ENCODE measurements at regions not wholly inside any gene's neighbourhood (a gene's known extent, or its start where the extent isn't known, plus 50 kb on each side); places are given as distances from the start of the nearest gene placed in this dataset.

- no peaks in the 10 kb centered on the region for H3K9me3 Mint-ChIP-seq
These were observed 55.7 kb downstream of the TIGD2 start for GRCh38 chr4:89166971-89167475.

DNA sequence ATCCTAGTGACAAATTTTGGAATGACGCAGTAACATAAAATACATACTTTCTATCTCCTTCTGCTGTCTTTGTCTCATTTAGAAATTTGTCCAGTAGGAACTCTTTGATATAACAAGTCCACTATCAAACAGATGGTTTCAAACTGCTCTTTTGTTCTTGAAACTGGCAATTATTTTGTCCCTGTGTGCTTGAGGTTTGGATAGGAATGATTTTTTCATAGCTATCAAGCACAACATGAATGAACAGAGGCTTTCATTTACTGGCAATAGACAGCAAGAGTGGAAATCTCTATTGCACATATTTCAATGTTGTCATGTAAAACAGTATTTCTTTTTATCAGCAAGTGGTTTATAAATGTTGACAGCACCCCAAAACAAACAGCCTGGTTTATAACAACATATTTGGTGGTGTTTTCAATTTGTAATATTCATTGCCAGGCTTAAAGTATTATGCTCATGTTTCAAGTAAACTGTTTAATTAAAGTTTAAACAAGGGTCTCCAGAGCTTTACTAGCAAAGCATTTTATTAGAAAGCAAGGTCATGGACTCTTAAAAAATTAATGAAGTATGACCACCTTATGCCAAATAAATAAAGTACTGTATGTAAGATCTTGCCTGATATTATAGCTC, 60.0 kb downstream of the TIGD2 start:
- Mint-ChIP-seq H3K36me3 (ENCODE audit: low read depth) (no peaks in the 10 kb centered on the region), H3K9me3 (no peaks in the 10 kb centered on the region), H3K27ac (no peak overlapping the region), H3K4me3 (no peak overlapping the region), H3K4me1 (no peaks in the 10 kb centered on the region), H3K27me3 (peaks cover 13% of the 10 kb centered on the region)
- ATAC-seq (replicated peaks) = no peak

More at GRCh38 chr4:89166971-89167475, 55.7 kb downstream of the TIGD2 start:
- H3K4me3 Mint-ChIP-seq = no peak overlapping the region
- ATAC-seq (replicated peaks) = no peak
- H3K4me1 Mint-ChIP-seq = no peaks in the 10 kb centered on the region
- no peaks in the 10 kb centered on the region for H3K36me3 Mint-ChIP-seq (ENCODE audit: low read depth)
- H3K27ac Mint-ChIP-seq = no peak overlapping the region
- H3K27me3 Mint-ChIP-seq = peaks cover 9% of the 10 kb centered on the region

- Mint-ChIP-seq H3K27me3 (peaks cover 11% of the 10 kb centered on the region), H3K4me1 (no peaks in the 10 kb centered on the region), H3K27ac (no peak overlapping the region), H3K4me3 (no peak overlapping the region), H3K36me3 (ENCODE audit: low read depth) (no peaks in the 10 kb centered on the region), H3K9me3 (no peaks in the 10 kb centered on the region)
- no peak for ATAC-seq (replicated peaks)
These were observed 61.5 kb downstream of the TIGD2 start for GRCh38 chr4:89172865-89173264.

DNA sequence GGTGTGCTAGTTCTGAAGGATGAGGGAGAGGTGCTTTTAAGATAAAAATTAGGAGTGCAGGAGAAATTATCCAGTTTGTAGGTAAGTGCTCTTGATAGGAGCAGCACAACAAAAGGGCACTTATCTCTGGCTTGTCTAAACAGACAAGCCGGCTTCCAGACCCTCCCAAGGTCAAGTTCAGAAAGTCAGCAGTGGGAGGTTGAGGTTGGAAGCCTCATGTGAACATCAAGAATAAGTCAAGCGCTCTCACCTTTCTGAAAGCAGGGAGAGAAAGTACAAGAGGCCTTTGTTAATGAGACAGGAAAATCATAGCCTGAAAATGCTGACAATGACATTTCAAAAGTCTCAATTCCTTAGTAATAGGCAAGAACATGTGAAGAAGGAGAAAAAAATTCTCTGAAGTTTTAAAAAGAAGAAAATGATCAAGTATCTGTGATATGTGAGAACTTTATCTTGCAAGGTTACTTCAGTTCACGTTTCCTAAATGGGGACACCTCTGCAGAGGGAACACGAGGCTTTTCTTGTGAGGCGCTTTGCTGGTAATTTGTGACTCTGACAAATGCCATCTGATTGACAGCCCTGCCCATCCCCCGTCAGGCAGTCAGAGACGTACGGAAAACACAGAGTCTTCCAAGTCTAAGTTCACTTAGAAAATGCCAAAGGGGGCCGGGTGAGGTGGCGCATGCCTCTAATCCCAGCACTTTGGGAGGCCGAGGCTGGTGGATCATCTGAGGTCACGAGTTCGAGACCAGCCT, 62.2 kb downstream of the TIGD2 start:
- H3K36me3 Mint-ChIP-seq (ENCODE audit: low read depth) = no peaks in the 10 kb centered on the region
- ATAC-seq (replicated peaks) = no peak
- H3K4me3 Mint-ChIP-seq = no peak overlapping the region
- peaks cover 11% of the 10 kb centered on the region for H3K27me3 Mint-ChIP-seq
- no peak overlapping the region for H3K27ac Mint-ChIP-seq
- no peaks in the 10 kb centered on the region for H3K4me1 Mint-ChIP-seq
- H3K9me3 Mint-ChIP-seq = no peaks in the 10 kb centered on the region

GRCh38 chr4:89174784-89175183, 63.5 kb downstream of the TIGD2 start:
- Mint-ChIP-seq H3K4me3 (no peak overlapping the region), H3K27me3 (peaks cover 11% of the 10 kb centered on the region), H3K9me3 (no peaks in the 10 kb centered on the region), H3K27ac (no peak overlapping the region), H3K36me3 (ENCODE audit: low read depth) (no peaks in the 10 kb centered on the region), H3K4me1 (no peaks in the 10 kb centered on the region)
- ATAC-seq (replicated peaks) = no peak

DNA sequence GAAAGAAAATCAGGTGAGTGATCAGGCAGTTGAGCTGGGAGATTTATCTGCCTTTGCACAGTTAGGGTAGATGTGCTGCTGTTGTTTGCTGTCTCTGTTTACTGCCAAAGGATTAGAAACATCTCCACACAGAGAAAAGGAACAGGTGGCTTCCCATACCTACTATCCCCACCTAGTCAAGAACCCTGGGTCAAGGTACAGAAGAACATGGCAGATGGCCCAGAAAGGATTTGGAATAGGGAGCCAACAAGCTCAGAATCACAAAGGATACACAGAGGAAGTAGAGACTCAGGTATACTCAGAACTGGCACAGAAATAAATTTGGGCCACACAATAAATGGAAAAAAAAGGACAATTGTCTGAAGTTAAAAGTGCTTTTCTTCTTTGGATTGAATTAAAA, 64.3 kb downstream of the TIGD2 start:
- Mint-ChIP-seq H3K27me3 (peaks cover 11% of the 10 kb centered on the region), H3K9me3 (no peaks in the 10 kb centered on the region), H3K4me3 (no peak overlapping the region), H3K36me3 (ENCODE audit: low read depth) (no peaks in the 10 kb centered on the region), H3K4me1 (no peaks in the 10 kb centered on the region), H3K27ac (no peak overlapping the region)
- no peak for ATAC-seq (replicated peaks)

- ATAC-seq (replicated peaks) = peak; percentile 34
- Mint-ChIP-seq H3K4me1 (no peaks in the 10 kb centered on the region), H3K36me3 (ENCODE audit: low read depth) (no peaks in the 10 kb centered on the region), H3K27me3 (peaks cover 6% of the 10 kb centered on the region), H3K9me3 (no peaks in the 10 kb centered on the region), H3K27ac (no peak overlapping the region), H3K4me3 (no peak overlapping the region)
These were observed 66.5 kb downstream of the TIGD2 start for GRCh38 chr4:89177807-89178206.

DNA sequence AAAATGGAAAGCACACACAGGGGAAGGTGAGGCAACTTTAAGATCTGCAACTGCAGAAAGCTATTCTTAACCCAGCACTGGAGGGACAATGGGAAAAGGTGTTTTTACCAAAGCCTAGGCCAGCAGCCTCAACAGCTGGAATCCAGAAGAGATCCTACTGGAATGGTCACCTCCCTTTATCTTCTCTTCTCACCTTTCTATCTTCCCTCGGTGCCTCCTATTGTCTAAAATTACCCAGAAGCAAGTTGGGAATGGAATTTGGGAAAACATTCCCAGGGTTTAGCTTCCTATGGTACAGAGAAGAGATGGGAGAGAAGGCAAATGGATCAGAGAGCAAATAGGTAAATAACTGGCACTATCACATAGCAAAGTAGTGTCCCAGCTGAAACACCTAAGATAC, 73.1 kb downstream of the TIGD2 start:
- Mint-ChIP-seq H3K36me3 (ENCODE audit: low read depth) (no peaks in the 10 kb centered on the region), H3K27me3 (peaks cover 18% of the 10 kb centered on the region), H3K27ac (no peak overlapping the region), H3K9me3 (no peaks in the 10 kb centered on the region), H3K4me3 (no peak overlapping the region), H3K4me1 (no peaks in the 10 kb centered on the region)
- ATAC-seq (replicated peaks) = no peak

Data from activated T-helper 17 cell treated with anti-CD3 and anti-CD28 coated beads, Interleukin-2, amount 50 U/mL, for 72 hours (primary cell).